ENCODE measurements at regions not wholly inside any gene's neighbourhood (a gene's known extent, or its start where the extent isn't known, plus 50 kb on each side); places are given as distances from the start of the nearest gene placed in this dataset.

DNA sequence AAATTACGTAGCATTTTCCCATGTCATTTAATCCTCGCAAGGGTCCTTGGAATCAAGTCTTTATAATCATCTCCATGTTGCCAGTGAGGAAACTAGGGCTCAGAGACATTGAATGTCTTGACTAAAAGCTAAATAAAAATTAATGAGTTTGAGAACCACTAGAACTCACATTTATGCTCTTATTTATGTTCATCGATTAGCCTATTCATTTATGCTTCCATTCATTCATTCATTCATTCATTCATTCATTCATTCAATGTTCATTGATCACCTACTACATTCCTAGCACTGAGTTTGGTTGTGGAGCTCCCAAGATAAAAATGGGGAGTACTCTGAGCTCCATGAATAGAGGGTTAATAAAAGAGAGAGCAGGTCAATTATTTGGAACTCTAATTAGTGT, 59.7 kb downstream of the KCNA1 start:
- no peak for DNase-seq

DNA sequence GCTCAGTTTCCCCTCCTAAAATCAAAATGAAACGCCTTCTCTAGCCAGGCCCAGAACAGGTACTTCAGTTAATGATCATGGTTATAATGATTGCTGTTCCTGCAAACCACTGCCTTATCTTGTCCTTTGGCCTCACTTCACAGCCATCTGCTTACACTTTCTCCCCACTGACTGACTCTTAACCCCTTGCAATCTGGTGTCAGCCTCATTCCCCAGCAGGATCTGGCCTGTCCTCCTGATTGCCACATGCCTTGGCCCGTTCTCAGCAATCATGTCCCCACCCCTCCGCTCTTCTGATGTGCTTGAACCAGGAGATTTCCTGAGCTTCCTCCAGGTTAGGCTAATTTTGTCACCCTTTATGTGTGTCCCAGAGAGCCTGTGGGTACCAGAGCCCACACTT, 64.5 kb downstream of the KCNA1 start:
- no peak for DNase-seq

DNA sequence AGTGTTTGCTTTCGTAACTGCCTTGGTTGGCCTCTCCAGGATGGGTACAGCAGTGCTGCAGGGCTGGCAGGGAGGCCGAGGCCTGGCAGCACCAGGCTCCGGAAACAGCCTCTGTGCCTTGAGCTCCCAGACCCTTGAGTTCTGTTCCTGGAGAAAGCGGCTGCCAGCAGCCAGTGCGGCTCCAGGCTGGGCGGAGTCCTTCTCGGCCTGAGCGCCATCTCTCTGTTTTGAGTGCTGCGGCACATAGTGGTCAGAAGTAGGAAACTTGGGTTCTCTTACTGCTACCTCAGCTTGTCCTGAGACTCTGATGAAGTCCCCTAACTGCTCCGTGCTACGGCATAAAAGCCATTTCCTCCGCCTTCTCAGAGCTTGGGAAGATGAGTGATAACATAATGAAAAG, 65.9 kb downstream of the KCNA1 start:
- peak; percentile 26 to 28 for DNase-seq

DNA sequence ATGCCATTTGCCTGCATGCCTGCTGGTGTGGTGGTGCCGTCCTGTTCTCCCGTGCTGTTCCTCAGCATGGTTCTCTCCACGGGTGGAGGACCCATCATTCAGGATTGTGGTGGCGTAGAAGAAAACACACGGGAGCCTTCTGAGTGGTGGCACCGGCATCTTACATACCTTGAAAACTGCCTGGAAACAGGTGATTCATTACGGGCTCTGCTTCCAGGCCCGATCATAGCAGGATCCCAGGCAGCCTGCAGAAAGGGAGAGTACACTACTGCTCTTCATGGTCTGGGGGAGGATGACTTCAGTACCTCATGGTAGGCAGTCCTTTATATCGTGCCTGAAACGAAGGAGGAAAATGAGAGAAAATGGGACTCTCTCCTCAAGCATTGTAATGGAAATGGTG, 66.6 kb upstream of the KCNA5 start:
- DNase-seq, result no peak

DNA sequence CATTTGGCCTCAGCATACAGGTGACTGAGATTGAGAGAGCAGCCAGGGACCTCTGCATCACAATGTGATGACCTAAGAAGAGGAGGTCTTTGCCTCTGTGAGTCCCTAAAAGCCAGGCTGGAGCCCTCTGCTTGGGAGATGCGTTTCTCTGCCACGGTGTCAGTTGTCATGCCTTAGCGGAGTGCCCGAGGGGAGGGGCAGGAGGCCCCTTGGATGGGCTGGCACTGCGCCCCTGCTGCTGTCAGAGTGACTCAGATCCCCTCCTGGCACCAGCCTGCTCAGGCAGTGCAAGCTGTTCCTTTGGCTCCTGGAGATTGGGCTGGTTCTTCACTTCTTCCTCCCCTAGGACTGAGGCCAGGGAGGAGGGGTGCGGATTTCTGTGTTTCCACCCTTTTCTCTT, 64.9 kb upstream of the KCNA5 start:
- DNase-seq, result no peak

DNA sequence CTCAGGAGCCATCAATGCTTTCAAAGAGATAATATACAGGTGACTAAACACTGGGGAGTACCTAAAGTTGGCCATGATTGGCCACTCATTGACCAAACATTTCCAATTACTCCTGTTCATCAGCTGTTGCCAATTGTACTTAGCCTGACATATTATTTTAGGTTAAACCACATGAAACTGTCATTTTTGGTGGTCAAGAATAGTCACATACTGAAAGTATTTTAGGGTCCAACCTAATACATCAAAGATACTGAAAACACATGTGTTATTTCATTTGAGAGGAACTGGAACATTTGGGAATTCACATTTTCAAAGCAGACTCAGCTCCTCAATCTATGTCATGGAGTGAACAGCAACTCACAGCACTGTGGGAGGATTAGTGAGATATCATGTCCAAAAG, 63.9 kb upstream of the KCNA5 start:
- no peak for DNase-seq

DNA sequence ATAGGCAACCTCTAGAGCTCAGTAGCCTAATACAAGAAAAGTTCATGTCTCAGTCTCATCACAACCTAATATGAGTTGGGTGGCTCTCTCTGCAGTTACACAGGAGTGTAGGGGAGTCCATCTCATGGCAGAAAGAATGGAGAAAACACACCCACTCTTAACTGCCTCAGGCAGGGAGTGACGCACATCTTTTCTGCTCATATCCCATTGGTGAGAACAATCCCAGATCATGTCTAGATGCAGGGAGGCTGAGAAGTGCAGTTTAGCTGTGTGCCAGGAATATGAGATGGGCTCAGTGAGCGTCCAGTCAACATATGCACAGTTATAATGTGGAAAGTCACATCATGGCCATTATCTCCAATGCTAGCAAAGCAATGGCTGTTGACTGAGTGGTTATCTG, 59.3 kb upstream of the KCNA5 start:
- DNase-seq, result no peak

DNA sequence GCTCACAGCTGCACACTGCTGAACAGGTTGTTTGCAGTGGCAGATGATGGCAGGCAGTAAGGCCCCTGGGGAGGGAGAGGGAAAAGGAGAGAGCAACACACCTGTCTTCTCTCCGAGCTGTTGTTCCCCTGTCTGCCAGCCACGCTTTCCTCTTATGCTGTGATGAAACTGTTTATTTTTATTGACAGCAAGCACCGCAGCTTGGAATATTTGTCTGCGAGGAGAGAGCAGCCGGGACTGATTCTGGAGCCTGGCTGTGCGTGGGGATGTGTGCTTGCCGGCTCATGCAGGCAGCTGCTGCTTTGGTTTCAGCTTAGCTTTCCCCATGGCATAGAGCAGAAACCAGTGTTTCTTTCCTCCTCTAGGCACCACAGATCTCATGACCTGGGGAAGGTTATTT, 58.7 kb upstream of the KCNA5 start:
- peak; percentile 47 to 67 for DNase-seq

DNA sequence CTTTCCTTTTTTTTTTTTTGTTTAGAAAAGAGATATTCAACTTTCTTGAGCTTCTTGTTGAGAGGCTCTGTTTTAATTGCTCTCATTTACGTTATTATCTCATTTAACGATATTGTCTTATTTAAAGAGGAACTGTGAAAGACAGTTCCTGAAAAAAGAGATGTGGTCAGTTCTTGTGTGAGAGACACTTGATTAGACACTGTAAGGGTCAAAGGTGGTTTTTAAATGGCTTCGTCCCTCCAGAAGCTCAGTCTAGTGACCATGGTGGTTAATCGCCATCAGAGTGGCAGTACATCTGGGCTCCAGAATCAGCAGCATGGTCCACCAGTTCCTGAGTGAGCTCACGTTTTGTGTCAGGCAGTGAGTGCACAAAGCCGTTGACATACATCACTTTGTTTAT, 57.9 kb upstream of the KCNA5 start:
- no peak for DNase-seq

DNA sequence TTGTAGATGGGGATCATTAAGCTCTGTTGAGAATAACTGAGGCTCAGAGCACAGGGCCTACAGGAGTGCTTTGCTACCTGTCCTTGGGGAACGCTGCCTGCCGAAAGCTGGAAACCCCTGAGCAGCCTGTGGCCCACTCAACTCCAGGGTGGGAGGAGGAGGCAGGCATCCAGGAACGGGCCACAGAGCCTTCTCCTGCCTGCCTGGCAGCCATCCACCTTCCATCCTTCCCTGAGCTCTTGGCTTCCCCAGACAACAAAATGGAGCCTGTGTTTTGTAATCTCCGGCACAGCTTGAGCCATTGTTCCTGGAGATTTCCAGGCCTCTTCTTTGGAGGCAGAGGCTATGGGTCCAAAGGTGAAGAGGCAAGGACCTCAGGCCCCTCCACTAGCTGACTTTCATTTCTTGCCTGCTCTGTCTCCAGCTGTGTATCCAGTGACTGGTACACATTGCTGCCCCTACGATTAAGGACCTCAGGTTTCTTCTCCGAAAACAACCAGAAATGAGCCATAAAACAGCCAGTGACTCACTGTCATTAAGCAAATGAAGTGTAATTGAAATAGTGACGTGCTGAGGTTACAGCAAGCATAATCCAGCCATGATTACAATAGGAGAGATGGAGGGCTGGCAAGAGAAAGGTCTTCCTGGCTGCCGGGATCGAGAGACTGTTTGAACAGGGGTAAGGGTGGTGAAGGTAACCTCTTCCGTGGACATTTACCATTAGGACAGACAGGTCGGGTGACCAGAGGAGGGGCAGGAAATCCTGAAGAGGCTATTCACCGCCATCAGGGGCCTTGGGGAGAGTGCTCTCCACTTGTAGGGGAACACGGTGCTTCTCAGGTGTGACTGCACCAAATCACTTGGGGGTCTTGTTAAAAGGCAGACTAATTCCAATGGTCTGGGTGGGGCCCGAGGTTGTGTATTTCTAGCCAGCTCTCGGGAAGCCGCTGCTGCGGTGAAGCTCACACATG, 56.3 kb upstream of the KCNA5 start:
- no peak for DNase-seq

DNA sequence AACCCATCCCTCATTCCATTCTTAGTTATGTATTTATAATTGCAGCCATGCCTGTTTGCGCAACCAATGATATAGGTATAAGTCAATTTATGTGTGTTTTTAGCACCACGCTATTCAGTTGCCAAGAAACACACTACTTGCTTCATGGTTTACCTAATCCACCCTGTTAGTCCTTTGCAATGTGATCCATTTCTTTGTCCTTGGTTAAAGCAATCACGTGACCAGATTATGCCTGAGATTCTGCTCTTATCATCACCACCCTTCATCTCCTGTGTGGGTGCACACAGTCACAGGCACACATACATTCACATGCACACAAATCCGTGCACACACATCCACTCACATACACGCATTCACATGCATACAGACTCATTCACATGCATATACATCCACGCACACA, 52.3 kb upstream of the KCNA5 start:
- peak in 1 of 2 experiments; percentile 39 for DNase-seq

DNA sequence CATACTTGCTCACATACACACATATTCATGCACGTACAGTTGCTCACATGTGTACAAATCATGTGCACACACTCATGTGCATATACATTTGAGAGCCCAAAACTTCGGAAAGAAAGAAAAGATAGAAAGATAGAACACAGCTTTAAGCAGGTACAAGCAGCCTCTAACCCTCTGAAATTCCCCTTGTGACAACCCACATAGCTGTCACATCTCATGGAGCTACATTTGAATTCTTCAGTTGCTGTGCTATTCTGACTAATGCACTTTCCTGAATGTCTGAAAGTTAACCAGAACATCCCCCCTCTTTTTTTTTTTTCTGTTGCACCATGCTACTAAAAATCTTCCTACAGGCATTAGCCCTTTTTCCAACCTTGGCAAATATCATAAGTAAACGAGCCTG, 51.9 kb upstream of the KCNA5 start:
- DNase-seq, result peak in 1 of 2 experiments; percentile 76

DNA sequence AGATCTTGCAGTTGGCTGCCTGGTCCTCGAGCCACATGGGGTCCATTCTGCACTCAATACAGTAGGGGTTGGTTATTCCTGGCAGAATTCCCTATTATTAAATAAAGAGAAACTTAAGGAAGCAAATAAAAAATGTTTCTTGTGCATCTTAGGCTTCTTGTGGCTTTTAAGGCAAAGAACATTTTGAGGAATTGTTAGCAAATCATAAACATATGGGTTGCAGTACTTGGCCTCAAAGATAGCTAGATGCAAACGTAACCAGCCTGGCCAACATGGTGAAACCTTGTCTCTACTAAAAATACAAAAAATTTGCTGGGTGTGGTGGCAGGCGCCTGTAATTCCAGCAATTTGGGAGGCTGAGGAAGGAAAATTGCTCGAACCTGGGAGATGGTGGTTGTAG, 50.8 kb upstream of the KCNA5 start:
- DNase-seq, result no peak
